Type B pancreatic cell (in vitro differentiated cells): ENCODE measurements at regions not wholly inside any gene's neighbourhood (a gene's known extent, or its start where the extent isn't known, plus 50 kb on each side); places are given as distances from the start of the nearest gene placed in this dataset.
"Not testable (repeated sequence)": the region's sequence is repeated elsewhere in the genome, so short reads cannot be mapped to it uniquely, and the experiment has no call there.

Experiments
- DNase-seq: peaks from one replicate; pipeline ENCODE4 v3.0.0; 2021; ENCODE audit warnings: mixed read lengths; ENCODE audit not compliant: unreplicated experiment; ENCODE audit errors: extremely low spot score
- H3K27ac Mint-ChIP-seq: 2 replicates; pipeline ENCODE4 v1.8.0; 2021; ENCODE audit warnings: mild to moderate bottlenecking, mixed read lengths
- H3K27me3 Mint-ChIP-seq: 2 replicates; pipeline ENCODE4 v1.8.0; 2021; ENCODE audit warnings: mixed read lengths
- H3K36me3 Mint-ChIP-seq: 2 replicates; pipeline ENCODE4 v1.8.0; 2021; ENCODE audit warnings: mixed read lengths
- H3K4me1 Mint-ChIP-seq: one replicate; pipeline ENCODE4 v1.8.0; 2021; ENCODE audit warnings: mixed read lengths; ENCODE audit not compliant: unreplicated experiment
- H3K4me3 Mint-ChIP-seq: 2 replicates; pipeline ENCODE4 v1.8.0; 2021; ENCODE audit warnings: mild to moderate bottlenecking, mixed read lengths
- H3K9me3 Mint-ChIP-seq: 2 replicates; pipeline ENCODE4 v1.8.0; 2021; ENCODE audit warnings: mixed read lengths
- TF ChIP-seq, protein P1 (sequence below): fragments of 200-600 bp; sonication (generic); conservative IDR thresholded peaks from 2 replicates; pipeline ENCODE4 v1.5.0; 2021; ENCODE audit warnings: antibody characterized with exemption, mild to moderate bottlenecking

DNA sequence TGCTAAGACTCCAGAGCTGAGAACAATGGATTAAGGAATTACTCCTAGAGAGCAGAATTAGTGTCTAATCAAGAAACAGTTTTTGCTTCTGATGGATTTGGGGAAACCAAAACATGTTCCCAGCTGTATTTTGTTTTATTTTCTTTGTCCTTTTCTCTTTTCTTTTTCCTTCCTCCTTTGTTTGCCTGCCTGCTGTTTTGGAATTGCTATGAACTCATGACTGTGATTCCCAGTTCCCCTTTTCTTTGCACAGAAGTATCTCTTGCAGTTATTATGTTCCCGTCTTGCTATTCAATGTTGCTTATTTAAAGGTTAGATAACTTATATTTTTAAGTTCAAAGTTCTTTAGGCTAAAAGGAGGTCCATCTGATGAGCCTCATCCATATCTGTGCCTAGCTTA is 77.0 kb upstream of the GBE1 start:
- Mint-ChIP-seq H3K4me1 (peaks cover 3% of the 10 kb centered on the region), H3K9me3 (no peaks in the 10 kb centered on the region), H3K4me3 (no peak overlapping the region), H3K36me3 (no peaks in the 10 kb centered on the region), H3K27ac (no peak overlapping the region), H3K27me3 (no peaks in the 10 kb centered on the region)
- TF ChIP-seq, protein P1, sequence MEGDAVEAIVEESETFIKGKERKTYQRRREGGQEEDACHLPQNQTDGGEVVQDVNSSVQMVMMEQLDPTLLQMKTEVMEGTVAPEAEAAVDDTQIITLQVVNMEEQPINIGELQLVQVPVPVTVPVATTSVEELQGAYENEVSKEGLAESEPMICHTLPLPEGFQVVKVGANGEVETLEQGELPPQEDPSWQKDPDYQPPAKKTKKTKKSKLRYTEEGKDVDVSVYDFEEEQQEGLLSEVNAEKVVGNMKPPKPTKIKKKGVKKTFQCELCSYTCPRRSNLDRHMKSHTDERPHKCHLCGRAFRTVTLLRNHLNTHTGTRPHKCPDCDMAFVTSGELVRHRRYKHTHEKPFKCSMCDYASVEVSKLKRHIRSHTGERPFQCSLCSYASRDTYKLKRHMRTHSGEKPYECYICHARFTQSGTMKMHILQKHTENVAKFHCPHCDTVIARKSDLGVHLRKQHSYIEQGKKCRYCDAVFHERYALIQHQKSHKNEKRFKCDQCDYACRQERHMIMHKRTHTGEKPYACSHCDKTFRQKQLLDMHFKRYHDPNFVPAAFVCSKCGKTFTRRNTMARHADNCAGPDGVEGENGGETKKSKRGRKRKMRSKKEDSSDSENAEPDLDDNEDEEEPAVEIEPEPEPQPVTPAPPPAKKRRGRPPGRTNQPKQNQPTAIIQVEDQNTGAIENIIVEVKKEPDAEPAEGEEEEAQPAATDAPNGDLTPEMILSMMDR: no peak
- DNase-seq: no peak

DNA sequence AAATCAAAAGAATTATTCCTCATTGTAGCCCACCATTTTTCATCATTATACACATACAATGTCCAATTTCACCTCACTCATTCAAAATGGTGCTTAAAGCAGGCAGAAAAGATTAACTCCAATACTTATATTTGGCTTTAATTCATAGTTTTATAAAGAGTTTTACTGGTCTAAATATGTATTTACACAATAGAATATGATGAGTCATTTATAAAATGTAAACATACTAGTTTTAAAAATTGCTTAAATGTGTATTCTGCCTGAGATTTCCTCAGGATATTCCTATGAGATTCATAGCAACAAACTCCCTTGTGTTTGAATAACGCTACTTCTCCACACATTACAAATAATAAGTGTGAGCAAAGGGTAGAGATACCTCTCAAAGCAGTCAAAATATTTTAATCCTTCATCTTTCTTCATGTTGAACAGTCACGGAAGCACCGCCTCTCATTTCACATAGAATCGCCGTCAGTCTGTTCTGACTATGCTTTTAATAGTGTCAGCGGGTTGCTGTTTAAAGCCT is 75.7 kb upstream of the GBE1 start:
- Mint-ChIP-seq H3K9me3 (no peaks in the 10 kb centered on the region), H3K27me3 (no peaks in the 10 kb centered on the region), H3K36me3 (no peaks in the 10 kb centered on the region), H3K4me3 (no peak overlapping the region), H3K4me1 (peaks cover 3% of the 10 kb centered on the region), H3K27ac (no peak overlapping the region)
- TF ChIP-seq, protein P1: no peak
- no peak for DNase-seq

DNA sequence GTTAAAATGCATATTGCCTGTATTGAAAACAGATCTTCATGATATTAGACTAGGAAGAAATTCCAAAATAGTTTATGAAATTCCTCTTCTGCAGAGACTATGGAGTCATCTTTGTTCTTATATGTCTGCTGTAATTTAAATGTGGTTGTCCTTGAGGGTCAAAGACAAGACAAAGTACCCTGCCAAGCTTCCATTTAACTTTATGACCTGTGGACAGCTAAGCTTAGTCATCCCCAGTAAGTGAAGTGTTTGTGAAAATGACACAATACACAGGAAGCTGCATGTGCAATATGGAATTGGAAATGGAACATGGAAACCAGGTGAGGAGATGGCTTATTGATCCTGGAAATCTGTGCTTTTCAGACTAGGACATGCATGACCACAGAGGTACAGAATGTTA is 68.5 kb upstream of the GBE1 start:
- no peaks in the 10 kb centered on the region for H3K9me3 Mint-ChIP-seq
- H3K36me3 Mint-ChIP-seq: no peaks in the 10 kb centered on the region
- no peaks in the 10 kb centered on the region for H3K27me3 Mint-ChIP-seq
- no peaks in the 10 kb centered on the region for H3K4me1 Mint-ChIP-seq
- no peak overlapping the region for H3K4me3 Mint-ChIP-seq
- no peak overlapping the region for H3K27ac Mint-ChIP-seq
- no peak for DNase-seq
- TF ChIP-seq, protein P1: no peak

DNA sequence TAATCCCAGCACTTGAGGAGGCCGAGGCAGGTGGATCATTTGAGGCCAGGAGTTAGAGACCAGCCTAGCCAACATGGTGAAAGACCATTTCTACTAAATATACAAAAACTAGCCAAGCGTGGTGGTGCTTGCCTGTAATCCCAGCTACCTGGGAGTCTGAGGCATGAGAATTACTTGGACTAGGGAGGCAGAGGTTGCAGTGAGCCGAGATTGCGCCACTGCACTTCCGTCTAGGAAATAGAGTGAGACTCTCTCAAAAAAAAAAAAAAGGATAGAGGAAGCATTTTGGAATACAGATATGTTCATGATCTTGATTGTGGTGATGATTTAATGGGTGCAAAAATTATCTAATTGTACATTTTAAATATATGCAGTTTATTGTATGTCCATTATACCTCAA is 67.8 kb upstream of the GBE1 start:
- not testable (repeated sequence) for H3K27me3 Mint-ChIP-seq, H3K4me1 Mint-ChIP-seq, DNase-seq, H3K36me3 Mint-ChIP-seq, H3K27ac Mint-ChIP-seq, H3K9me3 Mint-ChIP-seq, H3K4me3 Mint-ChIP-seq

DNA sequence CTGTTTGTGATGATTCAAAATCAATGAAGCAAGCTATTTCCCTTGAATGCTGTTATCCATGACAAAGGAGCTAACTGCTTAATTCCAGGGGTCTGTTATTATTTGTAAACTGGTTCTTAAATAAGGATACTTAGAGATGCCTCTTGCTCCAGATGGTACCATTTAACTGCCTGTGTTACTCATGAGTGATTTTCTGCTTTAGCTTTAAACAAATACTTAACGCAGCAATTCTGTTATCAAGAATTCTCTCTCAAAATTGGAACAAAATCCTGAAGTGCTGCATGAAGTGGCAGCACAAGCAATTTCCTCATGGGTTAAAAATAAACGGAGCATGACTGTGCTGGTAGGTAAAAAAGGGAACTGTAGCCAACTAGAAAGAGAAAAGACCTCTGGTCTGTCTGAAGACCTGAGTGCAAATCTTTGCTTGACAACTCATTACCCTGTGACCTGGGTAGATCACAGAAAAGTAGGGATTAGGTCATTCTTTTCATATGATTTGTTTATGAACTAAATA is 62.5 kb upstream of the GBE1 start:
- no peaks in the 10 kb centered on the region for H3K27me3 Mint-ChIP-seq
- H3K27ac Mint-ChIP-seq: no peak overlapping the region
- TF ChIP-seq, protein P1: no peak
- H3K4me1 Mint-ChIP-seq: no peaks in the 10 kb centered on the region
- no peak overlapping the region for H3K4me3 Mint-ChIP-seq
- H3K36me3 Mint-ChIP-seq: no peaks in the 10 kb centered on the region
- DNase-seq: no peak
- peaks cover 4% of the 10 kb centered on the region for H3K9me3 Mint-ChIP-seq

DNA sequence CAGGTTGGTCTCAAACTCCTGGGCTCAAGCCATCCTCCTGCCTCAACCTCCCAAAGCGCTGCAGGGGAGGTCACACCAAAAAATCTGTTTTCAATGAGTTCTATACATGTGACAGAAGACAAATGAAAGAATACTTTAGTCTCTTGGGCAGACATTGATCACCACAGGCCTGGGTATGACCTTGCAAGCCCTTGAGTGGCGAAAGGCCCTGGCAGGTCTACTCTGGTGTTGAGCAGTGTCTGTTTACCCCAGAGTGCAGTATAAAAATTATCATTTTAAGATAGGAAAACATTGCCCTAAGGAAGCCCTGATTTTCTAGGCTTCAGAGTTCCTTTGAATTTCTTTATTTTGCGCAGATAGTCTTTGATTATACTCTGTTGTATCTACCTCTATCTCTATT is 61.6 kb upstream of the GBE1 start:
- H3K27me3 Mint-ChIP-seq: no peaks in the 10 kb centered on the region
- H3K9me3 Mint-ChIP-seq: peaks cover 4% of the 10 kb centered on the region
- TF ChIP-seq, protein P1: no peak
- no peak overlapping the region for H3K27ac Mint-ChIP-seq
- no peaks in the 10 kb centered on the region for H3K36me3 Mint-ChIP-seq
- H3K4me3 Mint-ChIP-seq: no peak overlapping the region
- no peaks in the 10 kb centered on the region for H3K4me1 Mint-ChIP-seq
- no peak for DNase-seq
